Loucy (cell line): ENCODE measurements at regions not wholly inside any gene's neighbourhood (a gene's known extent, or its start where the extent isn't known, plus 50 kb on each side); places are given as distances from the start of the nearest gene placed in this dataset.
A peak's percentile ranks its signal among the peaks of the same experiment; 100 is the strongest.

Experiments
- H2AFZ ChIP-seq: fragments of 200-600 bp; sonication (generic); 2 replicates; pipeline ENCODE4 v1.6.0; 2016; ENCODE audit warnings: antibody characterized with exemption, mild to moderate bottlenecking, low read length, moderate library complexity
- H3F3A ChIP-seq: fragments of 200-600 bp; 2 replicates; pipeline ENCODE4 v1.6.0; 2016; ENCODE audit warnings: antibody characterized with exemption, low read depth, mild to moderate bottlenecking
- H3K27me3 ChIP-seq: fragments of 200-600 bp; sonication (generic); 2 replicates; pipeline ENCODE4 v1.6.1; 2014; ENCODE audit warnings: low read length, mild to moderate bottlenecking; ENCODE audit not compliant: insufficient read depth, poor library complexity, severe bottlenecking
- H3K36me3 ChIP-seq: fragments of 200-600 bp; sonication (generic); 2 replicates; pipeline ENCODE4 v1.6.1; 2016; ENCODE audit warnings: low read length; ENCODE audit not compliant: insufficient read depth
- H3K4me1 ChIP-seq: fragments of 200-600 bp; sonication (generic); 2 replicates; pipeline ENCODE4 v1.5.1; 2014; ENCODE audit warnings: low read length, mild to moderate bottlenecking; ENCODE audit not compliant: insufficient read depth, poor library complexity, severe bottlenecking
- H3K4me2 ChIP-seq: fragments of 200-600 bp; sonication (generic); 2 replicates; pipeline ENCODE4 v1.6.0; 2014; ENCODE audit warnings: antibody characterized with exemption, low read length, low read depth, mild to moderate bottlenecking; ENCODE audit not compliant: poor library complexity, severe bottlenecking
- H3K4me3 ChIP-seq: fragments of 200-600 bp; sonication (generic); 2 replicates; pipeline ENCODE4 v1.5.1; 2014; ENCODE audit warnings: low read length, mild to moderate bottlenecking, mixed read lengths; ENCODE audit not compliant: poor library complexity, severe bottlenecking
- H3K79me2 ChIP-seq: fragments of 200-600 bp; sonication (generic); 2 replicates; pipeline ENCODE4 v1.6.1; 2014; ENCODE audit warnings: low read length; ENCODE audit not compliant: insufficient read depth
- H3K9ac ChIP-seq: fragments of 200-600 bp; sonication (generic); 2 replicates; pipeline ENCODE4 v1.6.0; 2014; ENCODE audit warnings: mild to moderate bottlenecking, low read depth, low read length, moderate library complexity; ENCODE audit not compliant: poor library complexity, severe bottlenecking
- H3K9me2 ChIP-seq: fragments of 200-600 bp; sonication (generic); replicated peaks from 2 replicates; pipeline ENCODE4 v1.6.1; 2016; ENCODE audit warnings: low read depth, low read length, mixed read lengths
- H3K9me3 ChIP-seq: fragments of 200-600 bp; sonication (generic); 2 replicates; pipeline ENCODE4 v1.6.1; 2014; ENCODE audit warnings: mild to moderate bottlenecking, antibody characterized with exemption, low read length, low read depth; ENCODE audit not compliant: insufficient read depth
- H4K20me1 ChIP-seq: fragments of 200-600 bp; sonication (generic); 2 replicates; pipeline ENCODE4 v1.6.0; 2014; ENCODE audit warnings: antibody characterized with exemption, low read length, mild to moderate bottlenecking; ENCODE audit not compliant: insufficient read depth, poor library complexity, severe bottlenecking
- CTCF ChIP-seq: fragments of 200-600 bp; sonication (generic); conservative IDR thresholded peaks from 2 replicates; pipeline ENCODE4 v1.5.1; 2014; ENCODE audit warnings: mild to moderate bottlenecking, antibody characterized with exemption, low read length
- EZH2phosphoT487 ChIP-seq: fragments of 200-600 bp; IDR thresholded peaks from 2 replicates; pipeline ENCODE4 v1.6.1; 2018; ENCODE audit warnings: antibody characterized with exemption, mild to moderate bottlenecking, moderate library complexity, borderline replicate concordance

- Histone ChIP-seq H3K4me1 (peaks cover 5% of the 10 kb centered on the region), H2AFZ (no peak overlapping the region), H3K9ac (no peak overlapping the region), H3K27me3 (no peaks in the 10 kb centered on the region), H3F3A (no peaks in the 10 kb centered on the region), H3K4me3 (no peak overlapping the region), H3K36me3 (no peaks in the 10 kb centered on the region), H3K9me2 (no peaks in the 10 kb centered on the region), H3K9me3 (no peaks in the 10 kb centered on the region), H3K79me2 (no peaks in the 10 kb centered on the region), H4K20me1 (no peaks in the 10 kb centered on the region), H3K4me2 (no peak overlapping the region)
- TF ChIP-seq EZH2phosphoT487 (no peak), CTCF (no peak)
Measured at GRCh38 chr4:14428125-14428524, 574.2 kb upstream of the CPEB2 start.

GRCh38 chr4:14431155-14432134 lies 570.8 kb upstream of the CPEB2 start:
- Histone ChIP-seq H4K20me1 (no peaks in the 10 kb centered on the region), H3K27me3 (no peaks in the 10 kb centered on the region), H3K4me2 (peak overlapping the region; percentile 38), H2AFZ (peak overlapping the region; percentile 62), H3K4me3 (no peak overlapping the region), H3K9ac (no peak overlapping the region), H3K79me2 (no peaks in the 10 kb centered on the region), H3F3A (no peaks in the 10 kb centered on the region), H3K9me2 (no peaks in the 10 kb centered on the region), H3K4me1 (peaks cover 5% of the 10 kb centered on the region), H3K9me3 (no peaks in the 10 kb centered on the region), H3K36me3 (no peaks in the 10 kb centered on the region)
- no peak for TF ChIP-seq EZH2phosphoT487
- no peak for TF ChIP-seq CTCF

GRCh38 chr4:14434483-14434882 lies 567.8 kb upstream of the CPEB2 start:
- no peak for TF ChIP-seq EZH2phosphoT487
- no peak for TF ChIP-seq CTCF
- Histone ChIP-seq H3K4me1 (peaks cover 5% of the 10 kb centered on the region), H4K20me1 (no peaks in the 10 kb centered on the region), H3K9ac (no peak overlapping the region), H3K4me2 (no peak overlapping the region), H3K4me3 (no peak overlapping the region), H2AFZ (no peak overlapping the region), H3K9me3 (no peaks in the 10 kb centered on the region), H3K9me2 (no peaks in the 10 kb centered on the region), H3K79me2 (no peaks in the 10 kb centered on the region), H3K27me3 (no peaks in the 10 kb centered on the region), H3F3A (no peaks in the 10 kb centered on the region), H3K36me3 (no peaks in the 10 kb centered on the region)
